H54 (cell line): ENCODE measurements at regions not wholly inside any gene's neighbourhood (a gene's known extent, or its start where the extent isn't known, plus 50 kb on each side); places are given as distances from the start of the nearest gene placed in this dataset.

ENCODE experiments used
- DNase-seq: peaks from one replicate; pipeline ENCODE4 v3.0.0; 2011; ENCODE audit warnings: low spot score, mixed read lengths; ENCODE audit not compliant: insufficient read length
- FAIRE-seq: peaks from 3 replicates; lab custom pipeline; 2011; peaks lifted over from hg19 to GRCh38; lab: Jason Lieb, UNC
- POLR2A ChIP-seq: IDR thresholded peaks from 2 replicates; pipeline ENCODE4 v1.6.1; 2011; ENCODE audit warnings: low read depth, mild to moderate bottlenecking, low read length

GRCh38 chr14:61847861-61848260 lies 85.6 kb downstream of the SNAPC1 start:
- no peak for DNase-seq
- TF ChIP-seq POLR2A, result no peak
- no peak for FAIRE-seq

GRCh38 chr14:61854898-61855297 lies 92.7 kb downstream of the SNAPC1 start:
- no peak for TF ChIP-seq POLR2A
- DNase-seq, result no peak
- no peak for FAIRE-seq

DNA sequence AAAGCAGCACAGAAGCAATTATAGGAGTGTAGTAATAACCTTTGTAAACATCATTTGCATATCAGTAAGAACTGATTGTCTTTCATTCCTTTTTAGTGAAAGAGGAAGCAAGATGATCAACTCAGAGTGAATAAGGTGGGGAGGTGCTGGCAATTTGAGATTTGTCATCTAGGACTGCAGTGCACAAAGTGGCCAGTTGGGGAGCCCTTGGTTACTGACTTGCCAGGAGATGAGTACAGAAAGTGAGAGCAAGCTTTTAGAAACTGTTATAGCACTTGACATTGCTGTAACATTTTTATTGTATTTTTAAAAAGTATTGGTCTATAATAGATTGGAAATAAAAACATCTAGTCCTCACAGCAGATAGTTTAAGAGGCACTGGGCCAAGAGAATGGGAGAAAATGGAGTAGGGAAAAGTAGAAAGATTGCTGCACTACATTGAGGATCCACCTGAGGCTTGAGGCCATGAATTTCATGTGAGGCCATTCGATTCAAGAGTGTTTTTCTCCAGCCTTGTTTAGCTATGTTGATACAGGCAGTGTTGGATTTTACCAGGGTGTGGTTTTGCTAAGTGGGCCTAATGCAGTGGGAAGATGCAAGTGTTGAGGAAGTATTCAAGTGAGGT lies 98.2 kb downstream of the SNAPC1 start:
- TF ChIP-seq POLR2A, result no peak
- FAIRE-seq (peak; percentile 76), DNase-seq (peak; percentile 26)

DNA sequence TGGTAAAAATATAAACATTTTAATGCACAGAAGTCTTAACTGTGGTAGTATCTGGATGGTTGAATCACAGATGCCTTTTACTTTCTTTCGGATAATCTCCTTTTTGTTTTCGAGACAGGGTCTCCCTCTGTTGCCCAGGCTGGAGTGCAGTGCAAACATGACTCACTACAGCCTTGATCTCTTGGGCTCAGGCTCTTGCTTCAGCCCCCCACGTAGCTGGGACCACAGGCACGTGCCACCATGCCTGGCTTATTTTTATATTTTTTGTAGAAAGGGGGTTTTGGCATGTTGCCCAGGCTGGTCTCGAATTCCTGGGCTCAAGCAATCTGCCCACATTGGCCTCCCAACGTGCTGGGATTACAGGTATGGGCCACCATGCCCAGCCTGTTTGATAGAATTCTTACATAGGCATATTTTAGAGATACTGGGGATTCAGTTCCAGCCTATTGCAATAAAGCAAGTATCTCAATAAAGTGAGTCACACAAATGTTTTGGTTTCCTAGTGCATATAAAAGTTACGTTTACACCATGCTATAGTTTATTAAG lies 99.2 kb downstream of the SNAPC1 start:
- TF ChIP-seq POLR2A, result no peak
- no peak for DNase-seq
- FAIRE-seq, result no peak

DNA sequence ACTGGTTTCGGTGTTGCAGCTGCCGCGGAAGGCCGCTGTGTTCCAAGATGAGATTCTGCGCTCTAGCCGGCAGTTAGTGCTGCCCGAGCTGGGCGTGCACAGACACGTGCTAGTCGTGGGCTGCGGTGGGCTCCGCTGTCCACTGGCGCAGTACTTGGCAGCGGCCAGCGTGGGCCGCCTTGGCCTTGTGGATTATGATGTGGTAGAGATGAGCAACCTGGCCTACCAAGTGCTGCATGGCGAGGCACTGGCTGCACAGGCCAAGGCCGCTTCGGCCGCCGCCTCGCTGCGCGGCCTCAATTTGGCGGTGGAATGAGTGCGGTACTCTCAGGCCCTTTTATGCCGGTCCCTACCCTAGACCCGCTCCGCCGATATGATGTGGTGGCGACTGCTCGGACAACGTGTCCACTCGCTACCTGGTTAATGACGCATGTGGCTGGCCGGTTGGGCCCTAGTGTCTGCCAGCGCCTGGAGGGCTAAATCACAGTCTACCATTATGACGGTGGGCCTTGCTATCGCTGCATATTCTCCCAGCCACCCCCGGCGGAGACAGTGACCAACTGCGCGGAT lies 102.2 kb downstream of the SNAPC1 start:
- no peak for TF ChIP-seq POLR2A
- FAIRE-seq (no peak), DNase-seq (no peak)

DNA sequence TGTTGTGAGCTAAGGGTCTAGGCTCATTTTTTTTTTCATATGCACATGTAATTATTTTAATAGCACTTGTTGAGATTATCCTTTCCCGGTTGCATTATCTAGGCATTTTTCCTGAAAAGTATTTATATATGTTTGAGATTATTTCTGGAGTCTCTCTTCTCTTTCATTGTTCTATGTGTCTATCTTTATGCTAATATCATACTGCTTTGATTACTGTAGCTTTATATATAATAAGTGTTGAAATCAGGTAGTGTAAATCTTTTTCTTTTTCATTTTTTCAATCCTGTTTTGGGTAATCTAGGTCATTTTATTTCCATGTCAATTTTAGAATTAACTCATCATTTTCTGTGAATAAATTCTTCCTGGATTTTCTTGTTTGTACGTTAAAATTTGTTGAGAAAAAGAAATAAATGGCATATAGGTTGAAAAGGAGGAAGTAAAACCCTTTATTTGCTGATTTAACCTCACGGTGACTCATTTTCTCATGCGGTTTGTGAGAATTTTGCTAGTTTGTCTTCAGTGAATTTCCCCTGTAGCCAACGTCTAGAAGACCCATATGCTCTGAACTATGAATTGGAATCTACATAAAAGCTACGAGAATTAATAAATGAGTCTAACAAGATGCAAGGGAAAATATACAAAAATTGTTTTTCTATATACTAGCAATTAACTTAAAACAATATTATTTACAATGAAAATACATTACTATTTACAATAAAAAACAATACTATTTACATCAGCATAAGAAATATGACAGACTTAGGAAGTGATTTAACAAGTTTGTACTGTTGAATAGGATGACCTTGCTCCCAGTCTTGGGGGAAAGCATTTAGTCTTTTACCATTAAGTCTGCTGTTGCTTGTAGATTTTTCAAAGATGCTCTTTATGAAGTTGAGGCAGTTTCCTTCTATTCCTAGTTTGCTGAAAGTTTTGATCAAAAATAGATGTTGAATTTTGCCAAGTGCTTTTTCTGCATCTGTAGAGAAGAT lies 105.0 kb downstream of the SNAPC1 start:
- TF ChIP-seq POLR2A, result no peak
- FAIRE-seq (no peak), DNase-seq (no peak)

- no peak for DNase-seq
- FAIRE-seq, result no peak
- no peak for TF ChIP-seq POLR2A
Measured at GRCh38 chr14:61868846-61869245, 106.6 kb downstream of the SNAPC1 start.

DNA sequence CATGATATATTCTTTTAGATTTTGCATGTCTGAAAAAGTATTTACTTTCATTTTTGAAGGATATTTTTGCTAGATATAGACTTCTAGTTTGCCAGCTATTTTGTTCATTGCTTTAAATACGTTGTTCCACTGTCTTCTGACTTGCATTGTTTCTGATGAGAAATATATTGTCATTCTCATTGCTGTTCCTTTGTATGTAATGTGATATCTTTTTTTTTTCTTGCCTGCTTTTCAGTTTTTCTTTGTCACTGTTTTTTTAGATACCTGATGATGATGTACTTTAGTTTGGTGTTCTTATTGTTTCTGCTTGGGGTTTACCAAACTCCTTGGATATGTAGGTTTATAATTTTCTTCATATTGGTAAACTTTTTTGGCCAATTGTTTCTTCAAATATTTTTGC lies 107.9 kb downstream of the SNAPC1 start:
- no peak for FAIRE-seq
- no peak for TF ChIP-seq POLR2A
- DNase-seq, result no peak

DNA sequence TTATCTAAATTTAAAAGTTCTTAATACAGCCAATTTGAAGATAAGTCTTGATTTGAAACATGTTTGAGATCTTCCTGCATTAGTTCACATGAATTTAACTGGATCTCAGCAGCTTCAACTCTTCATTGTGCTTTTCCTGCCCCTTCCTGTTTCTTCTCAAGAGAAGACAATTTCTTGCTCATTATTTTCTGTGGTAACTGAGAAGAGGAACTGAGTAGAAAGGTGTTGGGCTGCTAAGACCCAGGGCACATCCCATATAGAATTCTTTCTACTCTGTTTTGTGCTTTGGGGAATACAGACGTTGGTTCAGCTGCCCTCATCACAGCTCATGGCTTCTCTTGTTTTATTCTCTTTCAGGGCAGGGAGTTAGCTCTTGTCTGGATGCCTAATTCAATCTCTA lies 110.2 kb downstream of the SNAPC1 start:
- TF ChIP-seq POLR2A, result no peak
- DNase-seq, result no peak
- FAIRE-seq, result no peak

- FAIRE-seq, result no peak
- TF ChIP-seq POLR2A, result no peak
- no peak for DNase-seq
Measured at GRCh38 chr14:61875483-61875882, 113.3 kb downstream of the SNAPC1 start.

DNA sequence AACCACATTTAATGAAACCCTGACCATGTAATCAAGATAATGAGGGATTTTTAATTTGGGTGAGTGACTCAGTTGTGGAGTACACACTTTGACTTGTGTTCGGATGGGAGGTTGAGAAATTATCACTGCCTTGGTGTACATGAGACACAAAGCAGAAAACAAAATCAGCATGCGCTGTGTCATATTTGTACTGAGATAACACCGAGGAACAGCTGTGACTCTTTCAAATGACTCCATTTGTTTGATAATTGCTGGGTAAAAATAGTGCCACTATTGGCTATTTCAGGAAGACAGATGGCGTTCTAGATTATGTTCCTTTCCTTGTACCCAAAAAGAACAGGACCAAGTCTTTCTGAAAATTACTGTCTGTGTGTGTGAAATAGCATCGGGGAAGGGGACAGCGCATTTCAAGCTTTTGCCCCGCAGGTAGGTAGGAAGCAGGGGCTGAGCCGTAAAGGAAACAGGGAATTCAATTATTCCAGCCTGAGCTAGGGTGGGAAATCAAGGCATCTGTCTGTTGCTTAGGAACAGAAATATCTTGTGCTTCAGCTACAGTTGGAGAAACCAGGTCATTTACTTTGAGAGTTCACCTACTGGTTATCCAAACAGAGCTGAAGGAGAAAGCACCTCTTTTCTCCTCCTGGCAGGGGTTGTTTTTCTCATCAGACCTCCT lies 114.3 kb downstream of the SNAPC1 start:
- DNase-seq (no peak), FAIRE-seq (no peak)
- no peak for TF ChIP-seq POLR2A

GRCh38 chr14:61877035-61877390 lies 114.8 kb downstream of the SNAPC1 start:
- TF ChIP-seq POLR2A, result no peak
- FAIRE-seq, result no peak
- no peak for DNase-seq

DNA sequence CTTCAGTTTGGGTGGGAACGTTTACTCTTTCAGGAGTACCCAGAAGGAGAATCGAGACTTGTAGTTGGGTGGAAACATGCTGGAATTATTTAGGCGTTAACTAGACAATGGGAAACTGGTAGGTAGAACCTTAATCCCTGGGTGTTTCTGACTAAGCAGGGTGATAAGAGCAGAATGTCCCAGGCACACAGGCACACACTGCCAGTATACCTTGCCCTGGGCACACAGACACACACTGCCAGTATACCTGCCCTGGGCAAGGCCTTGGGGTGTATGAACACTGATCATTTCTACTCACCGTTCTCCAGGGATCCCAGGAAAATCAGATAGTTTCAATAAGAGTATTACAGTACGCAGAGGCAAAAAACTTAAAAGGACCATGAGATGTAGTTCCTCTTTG lies 115.5 kb downstream of the SNAPC1 start:
- DNase-seq, result no peak
- FAIRE-seq, result no peak
- TF ChIP-seq POLR2A, result no peak
